ENCODE measurements at regions not wholly inside any gene's neighbourhood (a gene's known extent, or its start where the extent isn't known, plus 50 kb on each side); places are given as distances from the start of the nearest gene placed in this dataset.
"Not testable (repeated sequence)": the region's sequence is repeated elsewhere in the genome, so short reads cannot be mapped to it uniquely, and the experiment has no call there.

DNA sequence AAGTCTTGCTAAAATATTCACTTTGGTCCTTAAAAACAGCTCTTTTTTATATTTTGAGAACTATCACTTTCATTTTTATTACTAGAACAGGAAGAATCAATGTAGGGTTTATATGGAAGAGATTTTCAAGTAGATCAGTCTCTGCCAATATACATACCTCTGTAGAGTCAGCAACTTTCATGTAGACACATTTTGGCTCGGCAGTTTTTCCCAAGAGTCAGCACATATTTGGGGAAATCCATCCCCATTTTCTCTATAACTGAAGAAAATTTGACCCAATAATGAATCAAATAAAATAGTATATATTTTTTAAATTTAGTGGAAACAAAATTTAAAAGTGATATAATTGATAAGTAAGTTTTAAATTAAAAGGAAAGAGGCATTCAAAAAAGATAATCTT, 329.8 kb upstream of the TFPI start:
- Mint-ChIP-seq H3K27me3 (no peaks in the 10 kb centered on the region), H3K27ac (no peak overlapping the region), H3K4me1 (ENCODE audit: unreplicated experiment) (no peaks in the 10 kb centered on the region), H3K36me3 (no peaks in the 10 kb centered on the region), H3K4me3 (no peak overlapping the region), H3K9me3 (no peaks in the 10 kb centered on the region)
- TF ChIP-seq, protein P1, sequence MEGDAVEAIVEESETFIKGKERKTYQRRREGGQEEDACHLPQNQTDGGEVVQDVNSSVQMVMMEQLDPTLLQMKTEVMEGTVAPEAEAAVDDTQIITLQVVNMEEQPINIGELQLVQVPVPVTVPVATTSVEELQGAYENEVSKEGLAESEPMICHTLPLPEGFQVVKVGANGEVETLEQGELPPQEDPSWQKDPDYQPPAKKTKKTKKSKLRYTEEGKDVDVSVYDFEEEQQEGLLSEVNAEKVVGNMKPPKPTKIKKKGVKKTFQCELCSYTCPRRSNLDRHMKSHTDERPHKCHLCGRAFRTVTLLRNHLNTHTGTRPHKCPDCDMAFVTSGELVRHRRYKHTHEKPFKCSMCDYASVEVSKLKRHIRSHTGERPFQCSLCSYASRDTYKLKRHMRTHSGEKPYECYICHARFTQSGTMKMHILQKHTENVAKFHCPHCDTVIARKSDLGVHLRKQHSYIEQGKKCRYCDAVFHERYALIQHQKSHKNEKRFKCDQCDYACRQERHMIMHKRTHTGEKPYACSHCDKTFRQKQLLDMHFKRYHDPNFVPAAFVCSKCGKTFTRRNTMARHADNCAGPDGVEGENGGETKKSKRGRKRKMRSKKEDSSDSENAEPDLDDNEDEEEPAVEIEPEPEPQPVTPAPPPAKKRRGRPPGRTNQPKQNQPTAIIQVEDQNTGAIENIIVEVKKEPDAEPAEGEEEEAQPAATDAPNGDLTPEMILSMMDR (conservative IDR thresholded peaks at IDR 0.05), result no peak
- no peak for DNase-seq (ENCODE audit: extremely low spot score, unreplicated experiment)

DNA sequence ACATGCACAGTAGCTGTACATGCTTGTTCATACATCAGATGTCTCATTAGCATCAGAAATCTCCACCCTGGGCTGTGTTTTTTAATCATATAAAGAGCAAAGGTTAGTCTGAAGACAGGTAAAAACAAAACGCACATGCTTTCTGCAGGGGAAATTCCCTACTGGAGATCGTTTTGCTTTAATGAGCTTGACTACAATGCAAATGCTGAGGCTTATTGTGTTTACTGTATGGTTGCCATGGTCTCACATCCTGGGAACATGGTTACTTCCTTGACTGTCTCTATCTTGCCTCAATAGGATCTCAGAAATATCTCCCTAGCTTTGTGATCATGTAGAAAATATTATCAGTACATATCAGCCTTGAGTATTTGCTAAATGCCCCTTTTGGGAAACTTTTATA, 336.5 kb upstream of the TFPI start:
- Mint-ChIP-seq H3K4me1 (ENCODE audit: unreplicated experiment) (no peaks in the 10 kb centered on the region), H3K4me3 (no peak overlapping the region), H3K9me3 (no peaks in the 10 kb centered on the region), H3K36me3 (no peaks in the 10 kb centered on the region), H3K27ac (no peak overlapping the region), H3K27me3 (no peaks in the 10 kb centered on the region)
- no peak for DNase-seq (ENCODE audit: extremely low spot score, unreplicated experiment)
- TF ChIP-seq, protein P1 (conservative IDR thresholded peaks at IDR 0.05), result no peak

DNA sequence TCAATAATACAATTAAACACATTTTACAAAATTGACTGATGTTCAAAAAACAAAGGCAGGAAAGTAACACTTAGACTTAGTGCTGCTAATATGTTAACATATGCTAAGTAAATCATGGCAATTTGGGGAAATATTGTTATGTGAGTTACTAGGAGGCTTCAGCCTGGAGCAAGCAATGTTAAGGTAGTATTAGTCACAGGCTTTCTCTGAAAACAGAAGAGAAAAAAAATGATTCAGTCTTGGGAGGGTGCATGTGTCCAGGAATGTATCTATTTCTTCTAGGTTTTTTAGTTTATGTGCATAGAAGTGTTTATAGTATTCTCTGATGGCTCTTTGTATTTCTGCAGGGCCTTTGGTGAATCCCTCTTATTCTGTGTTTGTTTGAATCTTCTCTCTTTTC, 345.8 kb upstream of the TFPI start:
- no peaks in the 10 kb centered on the region for H3K36me3 Mint-ChIP-seq
- H3K4me3 Mint-ChIP-seq, result no peak overlapping the region
- TF ChIP-seq, protein P1 (conservative IDR thresholded peaks at IDR 0.05), result no peak
- no peaks in the 10 kb centered on the region for H3K9me3 Mint-ChIP-seq
- no peak for DNase-seq (ENCODE audit: extremely low spot score, unreplicated experiment)
- no peaks in the 10 kb centered on the region for H3K27me3 Mint-ChIP-seq
- no peaks in the 10 kb centered on the region for H3K4me1 Mint-ChIP-seq (ENCODE audit: unreplicated experiment)
- H3K27ac Mint-ChIP-seq, result no peak overlapping the region

DNA sequence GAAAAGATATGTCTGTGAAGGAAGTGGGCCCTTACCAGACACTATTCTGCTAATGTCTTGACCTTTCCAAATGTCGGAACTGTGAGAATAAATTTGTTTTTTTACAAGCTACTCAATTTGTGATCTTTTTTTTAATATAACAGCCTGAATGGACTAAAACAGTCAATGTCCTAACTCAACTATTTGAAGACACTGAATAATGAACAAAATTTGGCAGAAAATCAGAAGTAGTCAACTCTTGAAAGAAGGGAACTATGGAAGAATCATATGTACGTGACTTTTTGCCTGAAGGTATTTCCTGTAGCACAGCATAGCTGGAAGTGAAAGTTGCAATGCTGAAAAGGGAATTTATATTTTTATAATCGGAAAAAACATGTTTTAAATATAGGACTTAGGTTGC, 351.8 kb upstream of the TFPI start:
- DNase-seq (ENCODE audit: extremely low spot score, unreplicated experiment), result no peak
- Mint-ChIP-seq H3K27ac (no peak overlapping the region), H3K36me3 (no peaks in the 10 kb centered on the region), H3K27me3 (no peaks in the 10 kb centered on the region), H3K4me3 (no peak overlapping the region), H3K9me3 (no peaks in the 10 kb centered on the region), H3K4me1 (ENCODE audit: unreplicated experiment) (no peaks in the 10 kb centered on the region)
- TF ChIP-seq, protein P1 (conservative IDR thresholded peaks at IDR 0.05), result no peak

DNA sequence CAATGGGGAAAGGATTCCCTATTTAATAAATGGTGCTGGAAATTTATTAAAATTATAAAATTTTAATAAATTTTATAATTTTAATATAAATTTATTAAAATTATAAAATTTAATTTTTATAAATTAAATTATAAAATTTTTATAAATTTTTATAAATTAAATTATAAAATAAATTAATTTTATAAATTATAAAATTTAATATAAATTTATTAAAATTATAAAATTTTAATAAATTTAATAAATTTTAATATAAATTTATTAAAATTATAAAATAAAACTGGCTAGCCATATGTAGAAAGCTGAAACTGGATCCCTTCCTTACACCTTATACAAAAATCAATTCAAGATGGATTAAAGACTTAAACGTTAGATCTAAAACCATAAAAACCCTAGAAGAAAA, 356.7 kb upstream of the TFPI start:
- H3K4me1 Mint-ChIP-seq (ENCODE audit: unreplicated experiment); H3K27me3 Mint-ChIP-seq; DNase-seq (ENCODE audit: extremely low spot score, unreplicated experiment); H3K27ac Mint-ChIP-seq; H3K9me3 Mint-ChIP-seq; H3K36me3 Mint-ChIP-seq; H3K4me3 Mint-ChIP-seq: not testable (repeated sequence)

DNA sequence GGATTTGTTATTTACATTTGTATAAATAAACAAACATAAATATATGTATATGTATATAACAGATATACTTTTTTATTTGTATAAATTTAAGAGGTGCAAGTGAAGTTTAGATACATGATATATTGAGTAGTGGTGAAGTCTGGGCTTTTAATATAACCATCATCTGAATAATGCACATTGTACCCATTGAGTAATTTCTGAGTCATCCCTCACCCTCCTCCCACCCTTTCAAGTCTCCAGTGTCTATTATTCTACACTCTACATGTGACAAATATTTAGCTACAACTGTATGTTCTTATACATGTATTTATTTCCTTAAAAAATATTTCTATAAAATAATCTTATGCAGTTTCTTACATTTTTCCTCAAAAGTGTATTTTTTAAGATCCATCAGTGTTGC, 358.7 kb upstream of the TFPI start:
- Mint-ChIP-seq H3K4me1 (ENCODE audit: unreplicated experiment) (no peaks in the 10 kb centered on the region), H3K36me3 (no peaks in the 10 kb centered on the region), H3K27ac (no peak overlapping the region)

More for the DNA sequence above, 358.7 kb upstream of the TFPI start:
- TF ChIP-seq, protein P1 (conservative IDR thresholded peaks at IDR 0.05), result no peak
- H3K9me3 Mint-ChIP-seq, result no peaks in the 10 kb centered on the region
- H3K27me3 Mint-ChIP-seq, result no peaks in the 10 kb centered on the region
- no peak overlapping the region for H3K4me3 Mint-ChIP-seq
- no peak for DNase-seq (ENCODE audit: extremely low spot score, unreplicated experiment)

Data from type B pancreatic cell (in vitro differentiated cells).